Tibial nerve (tissue), 4 donors: ENCODE measurements at regions not wholly inside any gene's neighbourhood (a gene's known extent, or its start where the extent isn't known, plus 50 kb on each side); places are given as distances from the start of the nearest gene placed in this dataset.
"Not testable (repeated sequence)": the region's sequence is repeated elsewhere in the genome, so short reads cannot be mapped to it uniquely, and the experiment has no call there.

Experiments used
- DNase-seq, 2 donors: peaks; one replicate each; pipeline ENCODE4 v3.0.0-alpha.2; 2019; ENCODE audit warnings: low spot score in 2 of 2
- H3K27ac ChIP-seq, 4 donors: fragments of 200-600 bp; sonication (generic) in 3 of 4; one replicate each; pipeline ENCODE4 v1.5.1; 2017 to 2019; ENCODE audit warnings: mild to moderate bottlenecking in 1 of 4
- H3K27me3 ChIP-seq, 2 donors: fragments of 200-600 bp; sonication (generic) in 1 of 2; one replicate each; pipeline versions ENCODE4 v1.5.1 to v1.6.0; 2017 to 2019
- H3K36me3 ChIP-seq, 3 donors: fragments of 200-600 bp; sonication (generic); one replicate each; pipeline ENCODE4 v1.5.1; 2018 to 2019
- H3K4me1 ChIP-seq, 4 donors: fragments of 200-600 bp; sonication (generic) in 3 of 4; one replicate each; pipeline ENCODE4 v1.5.1; 2017 to 2019
- H3K4me3 ChIP-seq, 4 donors: fragments of 200-600 bp; sonication (generic) in 3 of 4; one replicate each; pipeline ENCODE4 v1.5.1; 2017 to 2019; ENCODE audit warnings: mild to moderate bottlenecking in 1 of 4, moderate library complexity in 1 of 4
- H3K9me3 ChIP-seq, 4 donors: fragments of 200-600 bp; sonication (generic) in 3 of 4; one replicate each; pipeline ENCODE4 v1.5.1; 2017 to 2019
- CTCF ChIP-seq, 5 experiments: fragments of 200-600 bp in 3 of 5; fragments of 450-650 bp in 2 of 5; sonication (generic) in 3 of 5; IDR thresholded peaks; one replicate each; pipeline ENCODE4 v1.5.1; 2016 to 2019; ENCODE audit warnings: antibody characterized with exemption in 5 of 5, mild to moderate bottlenecking in 3 of 5, moderate library complexity in 2 of 5
- EP300 ChIP-seq, 2 donors: sonication (generic); formaldehyde crosslinking; IDR thresholded peaks; one replicate each; pipeline ENCODE4 v1.6.1; 2017; ENCODE audit warnings: antibody characterized with exemption in 2 of 2, mild to moderate bottlenecking in 1 of 2
- POLR2A ChIP-seq, 2 donors: fragments of 450-650 bp; IDR thresholded peaks; one replicate each; pipeline ENCODE4 v1.6.1; 2017; ENCODE audit warnings: antibody characterized with exemption in 2 of 2, mild to moderate bottlenecking in 2 of 2, moderate library complexity in 2 of 2
- WGBS, 2 donors: methylation state at CpG; one replicate each; pipeline ENCODE4 v1.1.5; 2018; 5-methylcytosine and 5-hydroxymethylcytosine counted together

- DNase-seq: no peak
- H3K9me3 ChIP-seq: peaks cover 0 to 4% (median 0%) of the 10 kb centered on the region in 4 donors
- H3K27me3 ChIP-seq: no peaks in the 10 kb centered on the region
- WGBS, 2 donors: 79% methylated on average over 2 of the region's 2 CpGs
- H3K36me3 ChIP-seq: no peaks in the 10 kb centered on the region
- no peak overlapping the region for H3K4me3 ChIP-seq
- no peak for TF ChIP-seq EP300 (IDR thresholded peaks at IDR 0.05)
- no peak for TF ChIP-seq POLR2A (IDR thresholded peaks at IDR 0.05)
- TF ChIP-seq CTCF (IDR thresholded peaks at IDR 0.05): no peak
- H3K27ac ChIP-seq: no peak overlapping the region
- no peaks in the 10 kb centered on the region for H3K4me1 ChIP-seq
Measured at GRCh38 chr4:135476272-135476671, 1274.7 kb upstream of the PABPC4L start.

GRCh38 chr4:135464311-135464710 lies 1262.7 kb upstream of the PABPC4L start:
- H3K4me3 ChIP-seq: no peak overlapping the region
- no peak for TF ChIP-seq POLR2A (IDR thresholded peaks at IDR 0.05)
- TF ChIP-seq EP300 (IDR thresholded peaks at IDR 0.05): no peak
- TF ChIP-seq CTCF (IDR thresholded peaks at IDR 0.05): no peak
- H3K27me3 ChIP-seq: no peaks in the 10 kb centered on the region
- DNase-seq: no peak
- no peaks in the 10 kb centered on the region for H3K9me3 ChIP-seq
- H3K4me1 ChIP-seq: no peaks in the 10 kb centered on the region
- H3K36me3 ChIP-seq: no peaks in the 10 kb centered on the region
- no peak overlapping the region for H3K27ac ChIP-seq
- 79 to 80% methylated on average over 7 of the region's 7 CpGs for WGBS, 2 donors

GRCh38 chr4:135447598-135447997 lies 1246.0 kb upstream of the PABPC4L start:
- H3K4me1 ChIP-seq, H3K36me3 ChIP-seq, H3K4me3 ChIP-seq, H3K27me3 ChIP-seq, DNase-seq, H3K27ac ChIP-seq, H3K9me3 ChIP-seq: not testable (repeated sequence)
- 93 to 95% methylated on average over 22 of the region's 22 CpGs for WGBS, 2 donors

GRCh38 chr4:135434936-135435335 lies 1233.3 kb upstream of the PABPC4L start:
- no peak for TF ChIP-seq EP300 (IDR thresholded peaks at IDR 0.05)
- TF ChIP-seq CTCF (IDR thresholded peaks at IDR 0.05): no peak
- no peak for TF ChIP-seq POLR2A (IDR thresholded peaks at IDR 0.05)
- Histone ChIP-seq H3K4me1 (no peaks in the 10 kb centered on the region), H3K27me3 (no peaks in the 10 kb centered on the region), H3K9me3 (peaks cover 0 to 8% (median 0%) of the 10 kb centered on the region in 4 donors), H3K27ac (no peak overlapping the region), H3K4me3 (no peak overlapping the region), H3K36me3 (no peaks in the 10 kb centered on the region)
- no peak for DNase-seq
- 65 to 76% methylated on average over 2 of the region's 2 CpGs for whole genome bisulfite sequencing, 2 donors

- TF ChIP-seq POLR2A (IDR thresholded peaks at IDR 0.05) (no peak), EP300 (IDR thresholded peaks at IDR 0.05) (no peak), CTCF (IDR thresholded peaks at IDR 0.05) (no peak)
- Histone ChIP-seq H3K4me3 (no peak overlapping the region), H3K27me3 (no peaks in the 10 kb centered on the region), H3K9me3 (no peaks in the 10 kb centered on the region), H3K36me3 (no peaks in the 10 kb centered on the region), H3K27ac (no peak overlapping the region), H3K4me1 (no peaks in the 10 kb centered on the region)
- DNase-seq: no peak
- WGBS, 2 donors: 86 to 87% methylated on average over 1 of the region's 1 CpG
Measured at GRCh38 chr4:135429528-135429927, 1227.9 kb upstream of the PABPC4L start.

- DNase-seq: no peak
- 88 to 91% methylated on average over 1 of the region's 1 CpG for WGBS, 2 donors
- no peaks in the 10 kb centered on the region for H3K27me3 ChIP-seq
- no peak overlapping the region for H3K27ac ChIP-seq
- H3K36me3 ChIP-seq: no peaks in the 10 kb centered on the region
- H3K4me1 ChIP-seq: no peaks in the 10 kb centered on the region
- TF ChIP-seq EP300 (IDR thresholded peaks at IDR 0.05): no peak
- TF ChIP-seq POLR2A (IDR thresholded peaks at IDR 0.05): no peak
- TF ChIP-seq CTCF (IDR thresholded peaks at IDR 0.05): no peak
- H3K9me3 ChIP-seq: no peaks in the 10 kb centered on the region
- H3K4me3 ChIP-seq: no peak overlapping the region
Measured at GRCh38 chr4:135418353-135418752, 1216.8 kb upstream of the PABPC4L start.
